GM19395 (cell line): ENCODE measurements at regions not wholly inside any gene's neighbourhood (a gene's known extent, or its start where the extent isn't known, plus 50 kb on each side); places are given as distances from the start of the nearest gene placed in this dataset.
"Not testable (repeated sequence)": the region's sequence is repeated elsewhere in the genome, so short reads cannot be mapped to it uniquely, and the experiment has no call there.

ENCODE experiments used
- ATAC-seq: cut with Tn5 transposase; IDR thresholded peaks from one replicate; pipeline ENCODE4 v1.9.1; 2021; ENCODE audit warnings: mild to moderate bottlenecking, moderate library complexity; ENCODE audit not compliant: unreplicated experiment

DNA sequence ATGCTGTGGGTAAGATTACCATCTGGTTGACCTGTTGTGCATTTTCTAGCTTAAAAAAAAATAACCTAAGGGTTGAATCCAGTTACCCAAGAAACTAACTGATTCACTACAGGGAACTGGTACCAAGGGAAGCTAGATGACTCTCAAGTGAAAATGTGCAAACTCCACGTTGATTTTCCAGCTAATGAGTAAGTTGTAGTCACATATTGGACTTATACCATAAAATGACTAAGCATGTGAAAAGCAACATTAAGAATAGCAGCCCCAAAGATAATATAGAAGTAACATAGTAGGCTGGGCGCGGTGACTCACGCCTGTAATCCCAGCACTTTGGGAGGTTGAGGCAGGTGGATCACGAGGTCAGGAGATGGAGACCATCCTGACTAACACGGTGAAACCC lies 270.9 kb downstream of the SPRY1 start:
- no peak for ATAC-seq

DNA sequence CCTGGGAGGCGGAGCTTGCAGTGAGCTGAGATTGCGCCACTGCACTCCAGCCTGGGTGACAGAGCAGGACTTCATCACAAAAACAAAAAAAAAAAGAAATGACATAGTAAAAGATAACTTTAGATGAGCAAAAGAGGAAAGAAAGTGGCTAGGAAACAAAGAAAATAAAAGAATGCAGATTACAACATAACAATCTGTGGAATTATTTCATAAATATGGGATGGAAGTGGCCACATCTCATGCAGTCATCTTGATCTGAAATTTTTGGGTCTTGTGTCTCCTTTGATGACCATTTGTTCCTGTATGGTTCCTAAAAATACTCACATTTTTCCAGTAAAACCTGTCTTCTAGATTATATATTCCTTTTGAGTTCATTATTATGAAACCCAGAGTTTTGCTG lies 271.4 kb downstream of the SPRY1 start:
- ATAC-seq = no peak

DNA sequence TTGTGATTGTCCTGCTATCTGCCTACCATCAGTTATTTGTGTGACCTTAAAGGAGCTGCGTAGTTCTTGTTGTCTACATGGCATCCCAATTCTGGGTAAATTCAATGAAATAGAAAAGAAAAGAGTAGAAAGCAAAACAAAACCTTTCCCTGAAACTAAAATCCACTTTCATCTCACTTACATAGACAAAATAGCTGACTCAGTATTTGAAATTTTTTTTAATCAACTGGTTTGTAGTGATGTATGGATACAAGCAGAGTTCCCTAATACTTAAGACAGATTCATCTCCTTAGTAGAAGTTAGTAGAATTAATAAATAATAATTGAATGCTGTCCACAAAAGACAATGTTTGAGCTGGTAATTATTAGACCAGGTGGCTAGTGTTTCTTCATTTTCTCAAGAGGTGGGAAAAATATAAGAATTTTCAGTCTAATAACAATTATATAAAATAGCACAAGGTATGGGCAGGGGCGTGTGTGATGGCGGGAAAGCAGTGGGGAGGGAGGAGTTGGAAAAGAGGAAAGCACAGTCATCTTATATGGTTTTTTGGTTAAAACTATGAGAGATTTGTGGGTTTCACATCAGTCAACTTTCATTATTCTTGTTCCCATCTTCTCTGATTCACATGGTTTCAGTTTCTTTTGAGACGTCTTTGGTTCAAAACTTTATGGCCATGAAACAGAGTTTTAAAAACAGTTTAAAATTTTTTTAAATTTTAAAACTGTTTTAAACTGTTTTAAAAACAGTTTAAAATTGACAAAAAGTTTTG lies 275.2 kb downstream of the SPRY1 start:
- peak; percentile 98 for ATAC-seq

DNA sequence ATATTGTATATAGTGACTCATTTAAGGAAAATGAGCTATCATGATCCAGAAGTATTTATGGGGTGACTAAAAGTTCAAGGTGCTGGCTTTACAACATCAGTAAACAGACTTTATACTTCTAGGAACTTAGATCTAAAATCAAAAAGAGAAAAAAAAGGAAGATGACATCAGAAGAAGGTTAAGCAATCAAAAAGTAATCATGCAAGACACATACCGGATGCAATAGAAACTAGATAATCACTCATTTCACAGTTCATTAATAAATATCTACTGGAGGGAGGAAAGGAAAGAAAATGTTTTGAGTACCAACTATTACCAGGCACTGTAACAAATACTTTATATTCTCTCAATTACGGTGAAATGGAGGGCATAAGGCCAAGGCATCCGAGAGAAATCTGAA lies 276.4 kb downstream of the SPRY1 start:
- ATAC-seq = no peak

DNA sequence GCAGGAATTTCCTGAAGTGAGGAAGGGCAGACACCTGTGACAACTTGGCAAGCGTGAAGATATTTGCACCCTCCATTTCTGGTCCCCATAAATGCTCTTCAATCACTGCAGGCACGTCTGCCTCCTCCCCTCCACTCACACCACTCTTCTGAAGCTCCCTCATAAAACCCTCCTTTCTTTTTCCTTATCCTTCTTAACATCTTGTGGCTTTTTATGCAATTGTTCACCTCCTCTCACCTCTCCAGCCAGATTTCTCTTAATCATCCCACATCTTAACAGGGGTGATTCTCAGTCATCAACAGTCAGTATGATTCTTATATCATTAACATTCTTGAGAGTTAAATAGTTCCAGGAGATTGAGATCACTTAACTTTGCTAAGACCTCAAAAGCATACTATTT lies 277.4 kb downstream of the SPRY1 start:
- ATAC-seq = no peak

DNA sequence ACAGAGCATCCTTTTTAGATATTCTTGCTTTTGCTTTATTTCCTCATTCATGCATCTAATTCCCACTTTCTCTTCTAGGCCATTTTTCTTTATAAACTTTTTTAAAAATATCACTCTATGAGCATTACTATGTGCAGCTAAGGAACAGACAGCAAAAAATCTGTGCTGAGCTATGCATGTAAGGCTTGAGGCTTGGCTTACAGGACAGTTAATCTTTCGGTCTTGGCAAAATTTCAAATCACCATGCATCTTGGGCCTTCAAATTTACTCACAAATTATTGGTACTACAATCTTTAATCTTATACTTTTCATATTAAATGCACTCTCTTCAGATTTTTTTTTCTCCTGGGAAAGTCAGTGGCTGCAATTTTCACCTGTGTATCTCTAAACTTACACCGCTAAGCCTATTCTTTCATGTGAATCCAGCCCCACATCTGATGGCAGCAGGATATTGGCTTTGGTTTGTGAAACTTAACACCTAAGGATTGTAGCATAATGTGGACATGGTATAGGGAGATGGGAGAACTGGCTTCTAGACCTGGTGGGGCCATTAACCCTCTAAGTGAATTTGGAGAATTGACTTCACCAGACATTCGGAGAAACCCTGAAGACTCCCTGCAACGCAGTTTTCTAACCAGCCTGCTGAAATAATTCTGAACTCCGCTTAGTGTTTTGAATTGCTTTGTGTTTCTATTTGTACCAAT lies 278.3 kb downstream of the SPRY1 start:
- no peak for ATAC-seq

DNA sequence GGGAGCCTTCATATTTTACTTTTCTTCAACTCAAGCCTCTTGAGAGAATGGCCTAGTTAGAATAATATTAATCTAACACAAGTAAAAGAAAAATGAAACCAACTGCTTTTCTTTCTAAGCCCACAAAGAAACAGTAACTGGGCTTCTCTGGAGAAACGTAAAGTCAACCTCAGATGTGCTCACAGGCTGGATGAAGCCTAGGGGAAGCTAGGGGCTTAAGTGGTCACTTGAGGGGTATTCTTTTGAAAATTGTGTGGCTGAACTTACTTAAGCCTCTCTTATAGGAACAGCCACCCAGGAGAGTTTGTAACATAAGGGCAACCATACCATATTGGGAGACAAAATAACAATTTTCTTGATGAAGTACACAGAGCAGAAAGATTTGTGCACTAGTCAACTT lies 279.0 kb downstream of the SPRY1 start:
- no peak for ATAC-seq

DNA sequence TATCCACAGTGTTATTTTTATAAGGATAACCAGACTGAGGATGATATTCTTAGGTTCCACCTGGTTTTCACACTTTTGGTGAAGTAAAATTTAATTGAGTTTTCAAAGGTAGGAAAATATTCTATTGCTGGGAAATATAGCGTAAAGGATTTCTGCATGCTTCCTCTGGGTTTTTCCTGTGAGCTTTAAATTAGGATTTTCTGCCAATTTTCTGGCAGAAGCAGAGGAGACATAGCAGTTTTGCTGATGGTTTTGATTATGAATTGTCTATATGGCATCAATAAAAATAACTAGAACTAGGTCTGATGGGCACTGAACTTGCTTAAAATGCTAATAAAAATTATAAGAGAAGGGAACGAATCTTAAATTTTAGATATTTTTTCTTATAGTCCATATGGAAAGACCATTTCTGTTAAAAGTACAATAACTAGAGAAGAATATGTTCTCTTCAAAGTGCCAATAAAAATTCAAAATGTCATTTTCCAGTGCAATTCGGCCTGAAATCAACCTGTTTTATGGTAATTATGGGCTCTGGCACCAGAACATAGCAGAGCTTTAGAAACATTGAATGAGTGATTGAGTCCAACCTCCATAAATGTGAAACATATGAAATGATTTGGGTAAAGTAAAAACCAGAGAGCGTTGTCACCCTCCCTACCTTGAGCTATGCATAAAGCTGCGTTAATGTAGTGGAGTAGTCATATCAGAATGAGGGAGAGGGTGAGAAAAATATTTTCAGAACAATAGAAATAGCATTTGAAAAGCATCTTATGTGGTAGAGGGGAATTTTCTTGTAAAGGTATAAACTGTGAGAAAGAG lies 279.7 kb downstream of the SPRY1 start:
- ATAC-seq = no peak

DNA sequence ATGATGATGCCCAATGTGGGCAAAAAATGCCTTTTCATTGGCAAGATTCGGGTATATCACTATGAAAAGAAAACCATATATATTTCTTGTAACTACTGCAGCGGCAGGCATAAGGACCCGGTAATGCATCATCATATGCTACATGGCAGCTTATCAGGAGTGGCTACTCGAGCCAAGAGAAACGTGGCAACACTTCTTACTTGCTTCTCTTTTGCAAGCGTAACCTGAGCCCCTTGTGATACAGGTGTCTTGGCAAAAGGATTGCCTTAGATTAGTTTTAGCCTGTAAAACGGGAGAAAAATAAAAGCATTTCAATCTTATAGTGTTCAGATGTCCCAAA lies 280.3 kb downstream of the SPRY1 start:
- no peak for ATAC-seq

DNA sequence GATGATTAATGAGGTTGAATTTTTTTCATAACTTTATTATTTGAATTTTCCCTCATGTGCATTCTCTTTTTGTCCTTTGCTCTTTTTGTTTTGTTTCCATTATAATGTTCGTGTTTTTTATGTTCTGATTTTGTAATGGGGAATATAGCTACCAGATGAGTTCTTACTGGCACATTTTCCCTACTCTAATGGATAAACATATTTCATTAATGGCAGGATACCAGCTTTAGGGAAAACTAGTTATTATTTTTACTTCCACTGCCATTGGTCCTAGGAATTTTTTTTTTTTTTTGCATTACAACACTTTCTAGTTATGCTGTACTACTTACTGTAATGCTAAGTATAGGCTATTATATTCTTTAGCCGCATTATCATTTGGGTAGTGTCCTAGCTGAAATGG lies 286.3 kb downstream of the SPRY1 start:
- ATAC-seq = no peak

DNA sequence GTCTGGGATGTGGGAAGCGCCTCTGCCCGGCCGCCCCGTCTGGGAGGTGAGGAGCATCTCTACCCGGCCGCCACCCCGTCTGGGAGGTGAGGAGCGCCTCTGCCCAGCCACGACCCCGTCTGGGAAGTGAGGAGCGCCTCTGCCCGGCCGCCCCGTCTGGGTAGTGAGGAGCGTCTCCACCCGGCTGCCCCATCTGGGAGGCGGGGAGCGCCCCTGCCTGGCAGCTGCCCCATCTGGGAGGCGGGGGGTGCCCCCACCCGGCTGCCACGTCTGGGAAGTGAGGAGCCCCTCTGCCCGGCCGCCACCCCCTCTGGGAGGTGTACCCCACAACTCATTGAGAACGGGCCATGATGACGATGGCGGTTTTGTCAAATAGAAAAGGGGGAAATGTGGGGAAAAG lies 288.3 kb downstream of the SPRY1 start:
- ATAC-seq = not testable (repeated sequence)

DNA sequence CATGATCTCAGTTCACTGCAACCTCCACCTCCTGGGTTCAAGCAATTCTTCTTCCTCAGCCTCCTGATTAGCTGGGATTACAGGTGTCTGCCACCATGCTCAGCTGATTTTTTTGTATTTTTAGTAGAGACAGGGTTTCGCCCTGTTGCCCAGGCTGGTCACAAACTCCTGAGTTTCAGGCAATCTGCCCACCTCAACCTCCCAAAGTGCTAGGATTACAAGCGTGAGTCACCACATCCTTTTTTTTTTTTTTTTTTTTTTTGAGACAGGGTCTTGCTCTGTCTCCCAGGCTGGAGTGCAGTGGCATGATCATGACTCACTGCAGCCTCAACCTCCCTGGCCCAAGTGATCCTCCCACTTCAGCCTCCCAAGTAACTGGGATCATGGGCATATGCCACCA lies 298.9 kb downstream of the SPRY1 start:
- not testable (repeated sequence) for ATAC-seq

DNA sequence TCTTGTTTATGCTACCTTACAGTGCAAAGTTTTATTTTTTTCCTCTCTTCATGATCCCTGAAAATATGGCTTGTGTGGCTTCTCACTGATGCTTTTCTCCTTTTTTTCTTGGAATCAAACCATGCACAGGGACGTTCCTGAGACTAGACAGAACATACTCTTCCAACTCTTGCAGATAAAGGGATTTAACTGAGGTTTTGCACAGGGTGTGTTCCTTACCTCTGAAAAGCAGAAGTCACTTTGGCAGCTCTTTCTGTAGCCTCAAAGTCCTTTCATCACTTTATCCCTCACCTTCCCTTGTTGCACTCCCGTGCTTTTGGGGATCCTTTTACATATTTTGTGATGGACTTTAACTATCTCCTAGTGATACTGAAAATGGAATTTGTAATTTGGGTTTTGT lies 300.1 kb downstream of the SPRY1 start:
- ATAC-seq = no peak

DNA sequence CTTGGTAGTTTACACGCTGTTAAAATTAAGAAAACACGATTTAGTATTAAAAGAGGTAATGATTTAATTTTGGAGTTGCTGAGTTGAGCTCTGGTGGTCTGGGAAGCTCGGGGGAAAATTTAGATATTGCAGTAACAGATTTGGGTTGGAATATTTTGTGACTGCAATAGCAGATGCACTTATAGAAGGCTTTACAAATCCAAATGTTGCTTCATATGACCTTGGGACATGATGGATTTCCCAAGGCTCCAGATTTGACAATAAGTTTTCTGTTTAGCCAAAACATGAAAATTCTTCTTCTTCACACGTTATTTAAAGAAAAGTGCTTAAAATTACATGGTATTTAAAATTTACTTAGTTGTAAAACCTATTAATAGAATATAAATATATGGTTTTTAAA lies 302.0 kb downstream of the SPRY1 start:
- ATAC-seq = no peak

DNA sequence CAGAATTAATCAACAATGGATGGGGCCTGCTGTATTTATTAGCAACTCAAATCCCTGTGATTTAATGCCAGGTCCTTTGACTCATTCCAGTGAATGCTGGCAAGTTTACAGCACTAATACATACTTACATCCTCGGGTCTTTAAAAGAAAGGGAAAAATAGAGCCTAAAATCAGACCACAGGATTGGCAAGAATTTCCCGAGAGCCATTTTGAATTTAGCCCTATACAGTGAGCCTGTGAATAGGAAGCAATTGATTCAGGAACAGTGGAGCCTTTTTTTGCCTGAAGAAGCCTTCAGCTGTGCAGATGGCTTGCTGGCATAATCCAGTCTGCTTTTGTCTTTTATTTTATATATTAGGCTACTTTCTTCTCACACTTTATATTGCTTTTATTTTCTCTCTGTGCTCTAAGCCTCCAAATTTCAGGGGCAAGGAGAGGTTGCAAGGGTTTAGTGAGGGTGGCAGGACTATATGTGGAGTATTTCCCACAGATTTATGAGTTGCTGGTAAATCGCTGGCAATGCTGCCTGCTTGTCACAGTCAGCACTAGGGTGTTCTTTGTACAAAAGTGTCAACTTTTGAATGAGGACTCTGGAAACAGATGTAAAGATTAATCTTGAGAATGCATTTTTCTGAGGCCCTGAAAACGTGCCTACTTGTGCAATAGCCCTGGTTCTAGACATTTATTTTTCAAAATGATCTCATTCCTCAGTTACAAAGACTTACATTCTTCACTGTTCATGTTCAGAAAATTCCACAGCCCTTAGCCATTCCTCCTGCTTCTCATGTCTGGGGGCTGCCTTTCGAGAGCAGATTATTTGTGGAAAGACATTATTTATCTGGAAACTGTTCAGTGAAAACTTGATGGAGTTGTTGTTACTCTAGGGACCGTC lies 303.5 kb downstream of the SPRY1 start:
- ATAC-seq = no peak

DNA sequence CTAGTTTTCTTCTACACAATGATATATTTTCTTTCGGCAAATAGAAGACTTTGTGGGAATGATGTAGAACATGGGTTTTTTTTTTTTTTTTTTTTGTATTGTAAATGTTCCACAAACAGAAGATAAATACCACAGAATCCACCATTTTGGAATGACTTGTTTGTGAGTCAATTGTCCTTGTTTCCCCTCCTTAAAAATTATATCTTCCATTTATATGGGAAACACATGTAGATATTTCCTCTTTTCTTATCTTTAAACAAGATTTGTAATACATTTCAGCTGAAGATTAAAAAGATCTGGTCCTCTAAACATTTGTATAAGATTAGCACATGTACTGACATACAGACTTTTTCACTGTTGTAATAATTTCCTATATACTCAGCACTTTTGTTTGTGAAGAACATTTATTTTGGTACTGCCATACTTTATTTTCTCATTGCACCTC lies 304.6 kb downstream of the SPRY1 start:
- no peak for ATAC-seq

DNA sequence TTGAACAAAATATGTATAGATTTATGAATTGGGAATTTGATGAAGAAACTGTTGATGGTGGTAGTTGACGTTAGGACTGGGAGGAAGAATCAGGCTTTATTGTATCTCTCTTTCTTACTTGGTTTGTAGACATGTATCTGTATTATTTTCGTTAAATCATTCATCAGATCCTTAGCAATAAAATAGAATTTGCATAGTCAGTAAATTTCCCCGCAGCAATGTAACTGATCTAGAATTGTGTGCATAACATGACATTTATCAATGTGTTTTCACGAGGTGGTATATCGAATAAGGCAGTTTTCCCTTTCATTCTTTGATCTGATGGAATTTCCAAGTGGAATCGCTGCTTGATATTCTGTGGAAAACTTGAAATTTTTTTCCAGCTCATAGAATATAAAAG lies 308.8 kb downstream of the SPRY1 start:
- ATAC-seq = no peak

DNA sequence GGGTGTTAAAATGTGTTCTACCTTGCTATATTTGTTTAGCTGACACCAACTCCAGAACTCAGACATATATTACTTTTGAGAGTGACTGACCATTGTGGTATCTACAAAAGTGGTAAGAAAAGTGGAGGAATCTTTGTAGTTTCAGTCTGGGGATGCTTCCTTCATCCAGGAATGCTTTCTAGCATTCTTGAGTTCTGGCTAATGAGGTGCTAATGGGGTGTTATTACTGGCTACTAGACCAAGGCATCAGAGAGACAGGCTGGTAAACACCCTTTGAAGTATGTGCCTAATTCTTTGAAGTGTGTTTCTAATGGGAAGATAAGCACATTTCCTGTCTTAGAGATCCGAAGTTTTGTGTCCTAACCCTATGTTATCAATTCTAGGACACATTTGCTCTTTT lies 310.4 kb downstream of the SPRY1 start:
- ATAC-seq = no peak

DNA sequence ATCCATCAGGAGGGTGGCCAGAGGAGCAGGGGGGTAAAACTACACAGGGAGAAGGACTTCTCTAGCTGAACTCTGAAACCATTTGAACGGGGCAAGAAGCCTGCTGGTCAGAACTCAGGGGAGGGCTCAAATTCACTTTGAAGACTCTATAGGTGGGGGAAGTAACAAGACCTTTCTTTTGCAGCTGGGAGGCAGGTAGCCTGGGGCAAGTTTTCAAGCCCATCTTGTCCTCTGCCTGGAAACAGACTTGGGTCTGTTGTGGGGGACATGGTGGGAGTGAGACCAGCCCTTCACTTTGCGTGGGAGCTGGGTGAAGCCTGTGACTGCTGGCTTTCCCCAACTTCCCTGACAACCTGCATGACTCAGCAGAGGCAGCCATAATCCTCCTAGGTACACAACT lies 312.3 kb downstream of the SPRY1 start:
- no peak for ATAC-seq

DNA sequence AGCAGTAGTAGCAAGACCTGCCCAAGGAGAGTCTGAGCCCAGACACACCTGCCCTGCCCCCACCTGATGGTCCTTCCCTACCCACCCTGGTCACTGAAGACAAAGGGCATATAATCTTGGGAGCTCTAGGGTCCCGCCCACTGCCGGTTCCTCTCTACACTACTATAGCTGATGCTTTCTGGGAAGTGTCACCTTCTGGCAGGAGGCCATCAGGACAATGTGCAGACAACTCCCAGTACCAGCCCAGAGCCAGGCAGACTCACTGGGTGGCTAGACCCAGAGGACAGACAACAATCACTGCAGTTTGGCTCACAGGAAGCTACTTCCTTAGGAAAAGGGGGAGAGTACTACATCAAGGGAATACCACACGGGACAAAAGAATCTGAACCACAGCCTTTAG lies 312.7 kb downstream of the SPRY1 start:
- ATAC-seq = no peak

DNA sequence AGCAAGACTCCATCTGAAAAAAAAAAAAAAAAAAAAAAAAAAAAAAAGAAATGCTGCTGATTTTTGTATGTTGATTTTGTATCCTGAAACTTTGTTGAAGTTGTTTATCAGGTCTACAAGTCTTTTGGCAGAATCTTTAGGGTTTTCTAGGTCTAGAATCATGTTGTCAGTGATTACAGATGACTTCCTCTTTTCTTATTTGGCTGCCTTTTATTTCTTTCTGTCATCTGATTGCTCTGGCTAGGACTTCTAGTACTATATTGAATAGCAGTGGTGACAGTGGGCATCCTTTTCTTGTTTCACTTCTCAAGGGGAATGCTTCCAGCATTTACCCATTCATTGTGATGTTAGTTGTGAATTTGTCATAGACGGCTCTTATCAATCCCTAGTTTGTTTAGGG lies 334.4 kb downstream of the SPRY1 start:
- ATAC-seq = no peak
